ENCODE measurements at regions not wholly inside any gene's neighbourhood (a gene's known extent, or its start where the extent isn't known, plus 50 kb on each side); places are given as distances from the start of the nearest gene placed in this dataset.

DNA sequence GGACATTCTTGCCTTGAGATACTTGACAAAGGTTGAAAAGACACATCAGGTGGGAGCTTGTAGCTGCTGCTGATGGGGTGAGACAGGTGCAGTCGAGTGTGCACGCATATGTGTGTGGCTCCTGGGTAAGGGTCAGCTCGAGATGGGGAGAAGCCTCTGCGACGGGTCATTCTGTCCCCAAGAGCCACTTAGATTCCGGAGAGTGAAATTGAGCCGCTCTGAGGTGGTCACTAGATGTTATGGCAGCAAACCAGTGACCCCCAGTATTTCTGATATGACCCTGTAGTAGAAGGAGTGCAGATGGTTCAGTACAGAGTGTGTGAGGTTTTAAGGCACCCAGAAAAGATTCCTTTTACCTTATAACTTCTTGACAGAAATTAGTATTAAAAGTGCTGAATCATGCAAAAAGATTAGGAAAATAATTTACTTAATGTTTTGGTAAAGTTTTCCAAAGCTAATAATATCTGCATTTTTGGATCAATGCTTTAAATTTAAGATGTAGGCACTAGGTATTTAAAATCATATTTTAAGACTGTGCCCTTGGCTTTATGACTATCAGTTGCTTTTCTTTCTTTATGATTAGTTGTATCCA, 241.9 kb upstream of the TOPAZ1 start:
- peaks cover 33% of the 10 kb centered on the region; the same call in 1 of the 2 replicates for H3K27me3 ChIP-seq (ENCODE audit: insufficient read depth, low read length)
- H2AFZ ChIP-seq (ENCODE audit: low read length), result no peak overlapping the region

More for the DNA sequence above, 241.9 kb upstream of the TOPAZ1 start:
- H3K4me2 ChIP-seq (ENCODE audit: insufficient read depth, insufficient read length, low read length), result peak overlapping the region; percentile 75
- no peak overlapping the region for H3K56ac ChIP-seq (ENCODE audit: insufficient read length, low read depth, low read length)
- H4K5ac ChIP-seq (ENCODE audit: insufficient read length, low read depth, low read length), result no peak overlapping the region
- H2BK15ac ChIP-seq (ENCODE audit: low read depth, low read length), result no peak overlapping the region
- Mint-ChIP-seq H3K4me3 (peak overlapping the region; percentile 69 to 84), H3K36me3 (ENCODE audit: insufficient read depth in 1 of 3, low read depth in 3 of 3) (peaks cover 0 to 10% (median 4%) of the 10 kb centered on the region in 3 experiments; a peak in 5 of 7 replicates), H3K9me3 (peaks cover 7 to 13% of the 10 kb centered on the region in 2 experiments; a peak in 4 of 5 replicates), H3K4me1 (peaks cover 30 to 41% of the 10 kb centered on the region in 2 experiments), H3K27me3 (ENCODE audit: low read depth) (peaks cover 78% of the 10 kb centered on the region), H3K27ac (no peak overlapping the region)
- no peak overlapping the region for H3K4ac ChIP-seq (ENCODE audit: low read depth, low read length)
- no peak overlapping the region for H2BK12ac ChIP-seq (ENCODE audit: insufficient read length, low read depth, low read length)
- H3K14ac ChIP-seq (ENCODE audit: insufficient read depth, low read length), result no peak overlapping the region
- H3K79me1 ChIP-seq (ENCODE audit: insufficient read depth, low read depth, low read length, poor library complexity, severe bottlenecking), result no peaks in the 10 kb centered on the region
- H3K79me2 ChIP-seq (ENCODE audit: insufficient read depth, low read length), result no peaks in the 10 kb centered on the region
- no peak overlapping the region for H3T11ph ChIP-seq (ENCODE audit: low read length)
- no peak for DNase-seq
- H4K91ac ChIP-seq (ENCODE audit: insufficient read length, low read depth, low read length), result no peak overlapping the region
- H3K27ac ChIP-seq (ENCODE audit: insufficient read length, low read depth, low read length), result no peak overlapping the region
- H2BK120ac ChIP-seq (ENCODE audit: low read depth, low read length, poor library complexity, severe bottlenecking), result no peak overlapping the region
- no peaks in the 10 kb centered on the region for H4K20me1 ChIP-seq (ENCODE audit: control insufficient read depth, insufficient read depth, insufficient read length)
- H2AK5ac ChIP-seq (ENCODE audit: insufficient read length, low read length), result no peak overlapping the region
- H3K9ac ChIP-seq (ENCODE audit: extremely low read depth, insufficient read length, low read length), result no peak overlapping the region
- H3K23me2 ChIP-seq (ENCODE audit: insufficient read length, low read depth, low read length, poor library complexity, severe bottlenecking), result peaks cover 47% of the 10 kb centered on the region
- no peak overlapping the region for H2BK5ac ChIP-seq (ENCODE audit: insufficient read length, low read length)
- H4K8ac ChIP-seq (replicated peaks; ENCODE audit: insufficient read length, low read depth, low read length), result no peak overlapping the region
- H3K9me3 ChIP-seq (ENCODE audit: control insufficient read depth, low read depth, low read length), result no peaks in the 10 kb centered on the region
- H3K4me1 ChIP-seq (ENCODE audit: insufficient read depth, low read length), result peaks cover 6% of the 10 kb centered on the region; the same call in 1 of the 2 replicates
- no peak for TF ChIP-seq CTCF (conservative IDR thresholded peaks at IDR 0.05)
- no peak overlapping the region for H3K23ac ChIP-seq (ENCODE audit: insufficient read length, low read depth, low read length)
- no peak overlapping the region for H3K18ac ChIP-seq (ENCODE audit: insufficient read length, low read depth, low read length)
- WGBS (ENCODE audit: extremely low coverage, insufficient read length, low lambda C conversion rate), result no CpG with 5 or more reads among the region's 7 CpGs
- no peak overlapping the region for H2BK20ac ChIP-seq (ENCODE audit: low read depth, low read length, poor library complexity, severe bottlenecking)

Measured in H9 (cell line).